ENCODE measurements at regions not wholly inside any gene's neighbourhood (a gene's known extent, or its start where the extent isn't known, plus 50 kb on each side); places are given as distances from the start of the nearest gene placed in this dataset.
"Not testable (repeated sequence)": the region's sequence is repeated elsewhere in the genome, so short reads cannot be mapped to it uniquely, and the experiment has no call there.

- Histone ChIP-seq H3K9me3 (ENCODE audit: low read length) (no peaks in the 10 kb centered on the region), H3K36me3 (ENCODE audit: insufficient read depth, low read length) (no peaks in the 10 kb centered on the region), H3K27ac (ENCODE audit: low read depth, low read length) (no peak overlapping the region), H3K4me3 (ENCODE audit: low read depth in 1 of 2, low read length in 2 of 2) (no peak overlapping the region), H3K9ac (ENCODE audit: low read length) (no peak overlapping the region), H3K4me1 (ENCODE audit: insufficient read depth, low read length) (no peaks in the 10 kb centered on the region), H3K27me3 (ENCODE audit: control insufficient read depth in 1 of 2, insufficient read depth in 2 of 2, low read length in 2 of 2) (no peaks in the 10 kb centered on the region)
These were observed 414.7 kb upstream of the PROX1 start for GRCh38 chr1:213572912-213573647.

- Histone ChIP-seq H3K4me3 (ENCODE audit: low read depth in 1 of 2, low read length in 2 of 2) (no peak overlapping the region), H3K27me3 (ENCODE audit: control insufficient read depth in 1 of 2, insufficient read depth in 2 of 2, low read length in 2 of 2) (no peaks in the 10 kb centered on the region), H3K4me1 (ENCODE audit: insufficient read depth, low read length) (no peaks in the 10 kb centered on the region), H3K27ac (ENCODE audit: low read depth, low read length) (no peak overlapping the region), H3K9ac (ENCODE audit: low read length) (no peak overlapping the region), H3K36me3 (ENCODE audit: insufficient read depth, low read length) (no peaks in the 10 kb centered on the region), H3K9me3 (ENCODE audit: low read length) (no peaks in the 10 kb centered on the region)
These were observed 414.1 kb upstream of the PROX1 start for GRCh38 chr1:213573648-213574009.

GRCh38 chr1:213582976-213583567 is 404.7 kb upstream of the PROX1 start:
- no peaks in the 10 kb centered on the region for H3K9me3 ChIP-seq (ENCODE audit: low read length)
- H3K27ac ChIP-seq (ENCODE audit: low read depth, low read length), result no peak overlapping the region
- H3K9ac ChIP-seq (ENCODE audit: low read length), result no peak overlapping the region
- no peaks in the 10 kb centered on the region for H3K4me1 ChIP-seq (ENCODE audit: insufficient read depth, low read length)
- no peak overlapping the region for H3K4me3 ChIP-seq (ENCODE audit: low read depth in 1 of 2, low read length in 2 of 2)
- H3K36me3 ChIP-seq (ENCODE audit: insufficient read depth, low read length), result no peaks in the 10 kb centered on the region
- no peaks in the 10 kb centered on the region for H3K27me3 ChIP-seq (ENCODE audit: control insufficient read depth in 1 of 2, insufficient read depth in 2 of 2, low read length in 2 of 2)

GRCh38 chr1:213584272-213584671 is 403.5 kb upstream of the PROX1 start:
- no peaks in the 10 kb centered on the region for H3K4me1 ChIP-seq (ENCODE audit: insufficient read depth, low read length)
- H3K36me3 ChIP-seq (ENCODE audit: insufficient read depth, low read length), result no peaks in the 10 kb centered on the region
- no peaks in the 10 kb centered on the region for H3K27me3 ChIP-seq (ENCODE audit: control insufficient read depth in 1 of 2, insufficient read depth in 2 of 2, low read length in 2 of 2)
- H3K9me3 ChIP-seq (ENCODE audit: low read length), result no peaks in the 10 kb centered on the region
- H3K27ac ChIP-seq (ENCODE audit: low read depth, low read length), result no peak overlapping the region
- H3K4me3 ChIP-seq (ENCODE audit: low read depth in 1 of 2, low read length in 2 of 2), result no peak overlapping the region
- H3K9ac ChIP-seq (ENCODE audit: low read length), result no peak overlapping the region

- H3K4me1 ChIP-seq (ENCODE audit: insufficient read depth, low read length), result no peaks in the 10 kb centered on the region
- H3K27me3 ChIP-seq (ENCODE audit: control insufficient read depth in 1 of 2, insufficient read depth in 2 of 2, low read length in 2 of 2), result no peaks in the 10 kb centered on the region
- no peak overlapping the region for H3K4me3 ChIP-seq (ENCODE audit: low read depth in 1 of 2, low read length in 2 of 2)
- H3K27ac ChIP-seq (ENCODE audit: low read depth, low read length), result no peak overlapping the region
- no peaks in the 10 kb centered on the region for H3K9me3 ChIP-seq (ENCODE audit: low read length)
- no peaks in the 10 kb centered on the region for H3K36me3 ChIP-seq (ENCODE audit: insufficient read depth, low read length)
- H3K9ac ChIP-seq (ENCODE audit: low read length), result no peak overlapping the region
These were observed 402.4 kb upstream of the PROX1 start for GRCh38 chr1:213585402-213585801.

- Histone ChIP-seq H3K4me1 (ENCODE audit: insufficient read depth, low read length) (no peaks in the 10 kb centered on the region), H3K9me3 (ENCODE audit: low read length) (no peaks in the 10 kb centered on the region), H3K4me3 (ENCODE audit: low read depth in 1 of 2, low read length in 2 of 2) (no peak overlapping the region), H3K9ac (ENCODE audit: low read length) (no peak overlapping the region), H3K36me3 (ENCODE audit: insufficient read depth, low read length) (no peaks in the 10 kb centered on the region), H3K27me3 (ENCODE audit: control insufficient read depth in 1 of 2, insufficient read depth in 2 of 2, low read length in 2 of 2) (no peaks in the 10 kb centered on the region), H3K27ac (ENCODE audit: low read depth, low read length) (no peak overlapping the region)
These were observed 401.7 kb upstream of the PROX1 start for GRCh38 chr1:213585959-213586586.

- H3K27me3 ChIP-seq (ENCODE audit: control insufficient read depth in 1 of 2, insufficient read depth in 2 of 2, low read length in 2 of 2), result no peaks in the 10 kb centered on the region
- H3K27ac ChIP-seq (ENCODE audit: low read depth, low read length), result no peak overlapping the region
- no peaks in the 10 kb centered on the region for H3K36me3 ChIP-seq (ENCODE audit: insufficient read depth, low read length)
- no peaks in the 10 kb centered on the region for H3K4me1 ChIP-seq (ENCODE audit: insufficient read depth, low read length)
- H3K9ac ChIP-seq (ENCODE audit: low read length), result no peak overlapping the region
- no peak overlapping the region for H3K4me3 ChIP-seq (ENCODE audit: low read depth in 1 of 2, low read length in 2 of 2)
- no peaks in the 10 kb centered on the region for H3K9me3 ChIP-seq (ENCODE audit: low read length)
These were observed 401.2 kb upstream of the PROX1 start for GRCh38 chr1:213586587-213586972.

- H3K4me1 ChIP-seq (ENCODE audit: insufficient read depth, low read length), result no peaks in the 10 kb centered on the region
- no peak overlapping the region for H3K27ac ChIP-seq (ENCODE audit: low read depth, low read length)
- no peaks in the 10 kb centered on the region for H3K27me3 ChIP-seq (ENCODE audit: control insufficient read depth in 1 of 2, insufficient read depth in 2 of 2, low read length in 2 of 2)
- H3K9me3 ChIP-seq (ENCODE audit: low read length), result no peaks in the 10 kb centered on the region
- H3K9ac ChIP-seq (ENCODE audit: low read length), result no peak overlapping the region
- H3K4me3 ChIP-seq (ENCODE audit: low read depth in 1 of 2, low read length in 2 of 2), result no peak overlapping the region
- H3K36me3 ChIP-seq (ENCODE audit: insufficient read depth, low read length), result no peaks in the 10 kb centered on the region
These were observed 391.0 kb upstream of the PROX1 start for GRCh38 chr1:213596729-213597128.

GRCh38 chr1:213598263-213598662 is 389.5 kb upstream of the PROX1 start:
- Histone ChIP-seq H3K27ac (ENCODE audit: low read depth, low read length) (no peak overlapping the region), H3K9ac (ENCODE audit: low read length) (no peak overlapping the region), H3K27me3 (ENCODE audit: control insufficient read depth in 1 of 2, insufficient read depth in 2 of 2, low read length in 2 of 2) (no peaks in the 10 kb centered on the region), H3K36me3 (ENCODE audit: insufficient read depth, low read length) (no peaks in the 10 kb centered on the region), H3K4me3 (ENCODE audit: low read depth in 1 of 2, low read length in 2 of 2) (no peak overlapping the region), H3K4me1 (ENCODE audit: insufficient read depth, low read length) (no peaks in the 10 kb centered on the region), H3K9me3 (ENCODE audit: low read length) (no peaks in the 10 kb centered on the region)

GRCh38 chr1:213600879-213601278 is 386.9 kb upstream of the PROX1 start:
- Histone ChIP-seq H3K9me3 (ENCODE audit: low read length) (no peaks in the 10 kb centered on the region), H3K27me3 (ENCODE audit: control insufficient read depth in 1 of 2, insufficient read depth in 2 of 2, low read length in 2 of 2) (no peaks in the 10 kb centered on the region), H3K4me3 (ENCODE audit: low read depth in 1 of 2, low read length in 2 of 2) (no peak overlapping the region), H3K4me1 (ENCODE audit: insufficient read depth, low read length) (no peaks in the 10 kb centered on the region), H3K9ac (ENCODE audit: low read length) (no peak overlapping the region), H3K27ac (ENCODE audit: low read depth, low read length) (no peak overlapping the region), H3K36me3 (ENCODE audit: insufficient read depth, low read length) (no peaks in the 10 kb centered on the region)

- not testable (repeated sequence) for H3K27ac ChIP-seq (ENCODE audit: low read depth, low read length); H3K9me3 ChIP-seq (ENCODE audit: low read length); H3K9ac ChIP-seq (ENCODE audit: low read length); H3K4me3 ChIP-seq (ENCODE audit: low read depth in 1 of 2, low read length in 2 of 2); H3K27me3 ChIP-seq (ENCODE audit: control insufficient read depth in 1 of 2, insufficient read depth in 2 of 2, low read length in 2 of 2); H3K36me3 ChIP-seq (ENCODE audit: insufficient read depth, low read length); H3K4me1 ChIP-seq (ENCODE audit: insufficient read depth, low read length)
These were observed 386.1 kb upstream of the PROX1 start for GRCh38 chr1:213601705-213602104.

Data from muscle layer of colon (tissue), 2 donors.